ENCODE measurements at regions not wholly inside any gene's neighbourhood (a gene's known extent, or its start where the extent isn't known, plus 50 kb on each side); places are given as distances from the start of the nearest gene placed in this dataset.

- H3K36me3 ChIP-seq: no peaks in the 10 kb centered on the region
- H3K4me3 ChIP-seq: no peak overlapping the region
- DNase-seq: no peak
- H3K4me1 ChIP-seq: no peaks in the 10 kb centered on the region
- no peaks in the 10 kb centered on the region for H3K27me3 ChIP-seq
- H3K9me3 ChIP-seq (replicated peaks): no peaks in the 10 kb centered on the region
- no peak overlapping the region for H3K27ac ChIP-seq
Observed at GRCh38 chr6:47897247-47897646, 115.4 kb downstream of the OPN5 start.

- H3K27me3 ChIP-seq: no peaks in the 10 kb centered on the region
- no peaks in the 10 kb centered on the region for H3K4me1 ChIP-seq
- no peak overlapping the region for H3K27ac ChIP-seq
- no peaks in the 10 kb centered on the region for H3K36me3 ChIP-seq
- no peak for DNase-seq
- no peak overlapping the region for H3K4me3 ChIP-seq
- no peaks in the 10 kb centered on the region for H3K9me3 ChIP-seq (replicated peaks)
Observed at GRCh38 chr6:47890326-47890875, 108.6 kb downstream of the OPN5 start.

GRCh38 chr6:47879015-47879414 is 97.2 kb downstream of the OPN5 start:
- Histone ChIP-seq H3K36me3 (no peaks in the 10 kb centered on the region), H3K4me3 (no peak overlapping the region), H3K4me1 (no peaks in the 10 kb centered on the region), H3K9me3 (replicated peaks) (no peaks in the 10 kb centered on the region), H3K27me3 (no peaks in the 10 kb centered on the region), H3K27ac (no peak overlapping the region)
- DNase-seq: no peak

Measured in SJCRH30 (cell line).